CD4-positive, alpha-beta T cell treated with Interleukin-6 at 100 ng/mL for 8 hours (primary cell): ENCODE measurements at regions not wholly inside any gene's neighbourhood (a gene's known extent, or its start where the extent isn't known, plus 50 kb on each side); places are given as distances from the start of the nearest gene placed in this dataset.
"Not testable (repeated sequence)": the region's sequence is repeated elsewhere in the genome, so short reads cannot be mapped to it uniquely, and the experiment has no call there.

Experiments used
- DNase-seq: peaks from one replicate; pipeline ENCODE4 v3.0.0-alpha.2; 2020; ENCODE audit warnings: mixed read lengths, low spot score

DNA sequence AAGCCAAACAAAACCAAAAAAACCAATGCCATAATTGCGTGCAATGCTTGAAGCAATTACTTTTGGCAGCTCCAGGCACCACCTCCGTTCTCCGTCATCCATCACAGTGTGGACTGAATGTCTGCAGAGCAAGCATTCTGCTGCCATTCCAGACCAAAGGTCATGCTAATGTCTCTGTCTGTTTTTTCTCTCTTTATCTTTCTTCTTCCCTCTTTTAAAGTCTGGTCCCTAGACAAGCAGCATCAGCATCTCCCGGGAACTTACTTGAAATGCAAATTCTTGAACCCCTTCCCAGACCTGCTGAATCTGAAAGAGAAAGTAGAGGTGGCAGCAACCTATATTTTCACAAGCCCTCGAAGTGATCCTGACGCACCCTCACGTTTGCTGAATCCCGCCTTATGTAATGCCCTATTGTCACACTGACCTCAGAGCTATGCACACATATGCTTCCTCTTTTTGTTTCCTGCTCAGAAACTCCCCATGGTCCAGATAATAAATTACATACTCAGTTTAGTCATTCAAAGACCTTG, 297.3 kb upstream of the PROK2 start:
- DNase-seq: no peak

DNA sequence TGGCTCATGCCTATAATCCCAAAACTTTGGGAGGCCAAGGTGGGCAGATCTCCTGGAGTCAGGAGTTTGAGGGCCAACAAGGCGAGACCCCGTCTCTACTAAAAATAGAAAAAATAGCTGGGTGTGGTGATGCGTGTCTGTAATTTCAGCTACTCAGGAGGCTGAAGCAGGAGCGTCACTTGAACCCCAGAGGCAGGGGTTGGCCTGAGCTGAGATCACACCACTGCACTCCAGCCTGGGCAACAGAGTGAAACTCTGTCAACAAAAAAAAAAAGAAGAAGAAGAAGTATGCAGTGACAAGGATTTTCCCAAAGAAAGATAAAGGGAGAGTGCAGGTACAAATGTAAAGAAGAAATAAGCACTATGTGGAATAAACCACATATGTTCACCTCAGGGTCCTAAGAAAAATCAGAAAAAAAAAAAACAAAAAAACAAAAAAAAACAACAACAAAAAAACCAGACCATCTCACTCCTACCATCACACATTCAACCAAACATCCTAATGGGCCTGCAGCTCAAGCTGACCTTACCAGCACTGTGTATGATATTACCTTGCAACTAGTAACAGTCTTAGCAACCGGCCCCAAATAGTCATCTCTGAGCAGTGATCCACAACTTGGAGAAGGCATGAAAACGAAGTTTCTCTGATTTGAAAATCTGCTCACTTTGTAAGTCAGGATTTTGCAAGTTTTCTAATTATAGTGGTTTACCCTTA, 296.7 kb upstream of the PROK2 start:
- no peak for DNase-seq

DNA sequence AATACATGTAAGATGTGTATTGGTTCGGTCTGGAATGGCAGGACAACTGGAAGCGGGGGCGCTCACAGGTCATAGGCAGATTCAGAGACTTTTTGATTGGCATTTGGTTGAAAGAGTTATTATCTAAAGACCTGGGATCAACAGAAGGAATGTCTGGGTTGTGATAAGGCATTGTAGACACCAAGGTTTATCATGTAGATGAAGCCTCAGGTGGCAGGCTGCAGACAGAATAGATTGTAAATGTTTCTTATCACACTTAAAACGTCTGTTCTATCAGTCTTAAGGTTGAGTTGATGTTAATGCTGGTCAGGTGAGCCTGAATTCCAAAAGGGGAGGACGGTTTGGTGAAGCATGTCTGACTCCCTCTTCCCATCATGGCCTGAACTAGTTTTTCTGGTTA, 295.9 kb upstream of the PROK2 start:
- no peak for DNase-seq

DNA sequence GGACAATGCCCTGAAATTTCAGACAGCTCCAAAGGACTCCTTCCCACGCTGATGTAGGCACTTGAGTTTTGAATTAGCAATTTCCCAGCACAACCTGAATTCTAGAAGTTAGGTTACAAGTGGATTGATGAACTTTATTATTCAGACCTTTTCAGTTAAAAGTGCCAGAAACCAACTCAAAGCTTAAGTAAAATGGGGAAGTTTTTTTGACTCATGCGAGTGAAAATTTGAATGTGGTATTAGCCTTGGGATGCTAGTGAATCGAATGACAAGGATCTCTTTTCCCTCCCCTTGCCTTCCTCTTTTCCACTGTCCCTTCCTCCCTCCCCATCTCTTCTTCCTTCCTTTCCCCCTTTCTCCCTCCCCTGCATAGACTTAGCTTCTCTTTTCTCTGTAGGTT, 295.1 kb upstream of the PROK2 start:
- no peak for DNase-seq

GRCh38 chr3:72079369-72079872, 294.5 kb upstream of the PROK2 start:
- DNase-seq: no peak

- DNase-seq: no peak
Measured at GRCh38 chr3:72078676-72079368, 293.9 kb upstream of the PROK2 start.

- DNase-seq: no peak
Measured at GRCh38 chr3:72077473-72078259, 292.7 kb upstream of the PROK2 start.

GRCh38 chr3:72075848-72076247, 290.9 kb upstream of the PROK2 start:
- not testable (repeated sequence) for DNase-seq

GRCh38 chr3:72071624-72072023, 286.7 kb upstream of the PROK2 start:
- no peak for DNase-seq

DNA sequence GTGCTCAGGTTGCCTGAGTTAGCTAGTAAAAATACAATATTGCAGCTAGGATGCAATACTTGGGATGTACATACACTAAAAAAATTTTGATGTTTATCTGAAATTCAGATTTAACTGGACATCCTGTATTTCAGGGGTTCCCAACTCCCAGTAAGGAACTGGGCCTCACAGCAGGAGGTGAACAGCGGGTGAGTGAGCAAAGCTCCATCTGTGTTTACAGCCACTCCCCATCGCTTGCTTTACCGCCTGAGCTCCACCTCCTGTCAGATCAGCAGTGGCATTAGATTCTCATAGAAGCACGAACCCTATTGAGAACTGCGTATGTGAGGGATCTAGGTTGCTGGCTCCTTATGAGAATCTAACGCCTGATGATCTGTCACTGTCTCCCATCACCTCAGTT, 285.1 kb upstream of the PROK2 start:
- no peak for DNase-seq

- DNase-seq: no peak
Measured at GRCh38 chr3:72069543-72069942, 284.6 kb upstream of the PROK2 start.

- DNase-seq: no peak
Measured at GRCh38 chr3:72068621-72069020, 283.7 kb upstream of the PROK2 start.

DNA sequence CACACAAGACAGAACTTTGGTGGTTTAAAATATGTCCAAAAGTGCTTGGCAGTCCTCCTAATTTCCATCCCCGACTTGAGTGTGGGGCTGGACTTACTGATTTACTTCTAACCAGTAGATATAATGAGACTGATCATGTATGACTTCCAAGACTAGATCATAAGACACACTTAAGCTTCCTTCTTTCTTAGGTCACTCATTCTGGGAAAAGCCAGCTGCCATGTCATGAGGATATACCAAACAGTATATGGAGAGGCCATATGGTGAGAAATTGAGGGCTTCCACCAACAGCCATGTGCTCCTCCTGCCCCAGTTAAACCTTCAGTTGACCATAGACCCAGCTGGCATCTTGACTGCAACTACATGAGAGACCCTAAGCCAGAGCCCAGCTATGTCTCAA, 282.8 kb upstream of the PROK2 start:
- DNase-seq: no peak

DNA sequence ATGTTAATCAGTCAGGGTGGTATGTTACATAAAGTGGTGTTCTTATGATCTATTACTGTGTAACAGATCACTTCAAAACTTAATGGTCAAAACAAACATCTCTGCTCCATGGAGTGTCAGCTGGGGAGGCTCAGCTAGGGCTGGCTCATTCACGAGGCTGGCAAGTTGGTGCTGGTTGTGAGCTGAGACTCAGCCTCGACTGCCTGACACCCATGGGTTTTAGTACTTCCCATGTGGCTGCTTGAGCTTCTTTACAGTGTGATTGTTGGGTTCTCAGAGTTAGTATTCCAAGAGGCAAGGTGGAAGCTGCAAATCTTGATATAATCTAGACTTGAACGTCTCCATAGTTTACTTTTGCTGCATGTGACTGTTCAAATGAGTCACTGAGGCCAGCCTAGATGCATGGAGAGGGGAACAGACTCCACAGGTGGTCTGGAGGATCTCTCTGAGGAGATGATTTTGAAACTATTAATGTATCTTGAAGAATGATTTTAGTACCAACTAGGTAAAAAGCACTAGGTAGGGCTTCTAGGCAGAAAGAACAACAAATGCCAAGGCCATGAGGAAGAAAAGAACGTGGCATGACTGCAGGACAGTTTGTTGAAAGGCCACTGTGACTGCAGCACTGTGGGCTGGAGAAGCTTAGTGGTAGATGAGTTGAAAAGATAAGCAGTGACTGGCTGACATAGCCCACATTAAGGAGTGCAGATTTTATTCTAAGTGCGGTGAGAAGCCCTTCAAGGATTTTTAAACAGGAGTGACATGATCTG, 281.1 kb upstream of the PROK2 start:
- DNase-seq: no peak

- no peak for DNase-seq
Measured at GRCh38 chr3:72065236-72065635, 280.3 kb upstream of the PROK2 start.

- DNase-seq: not testable (repeated sequence)
Measured at GRCh38 chr3:72064727-72065126, 279.8 kb upstream of the PROK2 start.

DNA sequence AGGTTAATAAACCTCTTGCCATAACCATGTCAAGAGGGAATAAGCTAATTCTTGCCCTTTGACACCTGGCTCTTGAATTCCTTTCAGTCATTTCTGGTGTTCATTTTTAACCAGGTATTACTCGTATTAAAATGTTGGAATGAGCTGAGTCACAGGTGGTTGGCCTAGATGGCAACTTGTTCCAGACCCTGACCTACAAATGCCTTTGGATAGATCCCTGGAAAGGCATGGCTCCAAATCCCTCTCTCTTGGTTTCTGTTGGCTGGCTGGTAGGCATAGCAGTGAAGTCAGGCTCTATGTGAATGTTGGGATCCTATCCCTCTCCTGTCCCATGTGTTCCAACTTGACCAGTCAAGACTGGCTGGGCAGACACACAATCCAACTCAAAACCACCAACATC, 277.1 kb upstream of the PROK2 start:
- DNase-seq: no peak

GRCh38 chr3:72060447-72061034, 275.6 kb upstream of the PROK2 start:
- DNase-seq: no peak

DNA sequence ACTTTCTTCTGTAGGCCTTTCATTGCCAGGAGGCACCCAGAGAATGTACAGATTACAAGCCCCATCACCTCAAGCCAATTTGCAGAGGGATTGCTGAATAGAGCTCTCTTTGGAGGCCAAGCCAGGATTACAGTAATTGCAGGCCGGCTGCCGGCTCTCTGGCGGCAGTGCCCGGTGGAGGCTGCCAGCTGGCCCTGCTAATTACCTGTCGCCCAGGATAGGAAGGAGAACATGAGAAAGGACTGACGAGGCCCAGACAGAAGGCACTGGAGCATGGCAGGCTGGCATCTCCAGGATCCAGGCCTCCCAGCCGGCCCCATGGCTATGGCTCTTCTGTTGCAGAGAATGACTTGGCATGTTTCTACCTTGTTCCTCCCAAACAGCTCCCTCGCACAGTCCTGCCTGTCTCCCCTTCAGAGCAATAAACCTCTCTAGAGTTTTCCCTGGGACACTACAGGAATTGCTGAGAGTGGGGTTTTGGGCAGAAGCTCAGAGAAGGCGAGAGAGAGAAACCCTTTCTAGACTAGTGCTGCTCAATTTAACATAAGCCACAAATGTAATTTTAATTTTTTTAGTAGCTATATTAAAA, 273.6 kb upstream of the PROK2 start:
- no peak for DNase-seq

- no peak for DNase-seq
Measured at GRCh38 chr3:72055436-72055835, 270.5 kb upstream of the PROK2 start.

GRCh38 chr3:72054976-72055375, 270.0 kb upstream of the PROK2 start:
- DNase-seq: no peak
